Mesenchymal stem cell (in vitro differentiated cells and primary cell): ENCODE measurements at regions not wholly inside any gene's neighbourhood (a gene's known extent, or its start where the extent isn't known, plus 50 kb on each side); places are given as distances from the start of the nearest gene placed in this dataset.

Experiments
- DNase-seq: peaks from one replicate; pipeline ENCODE4 v3.0.0-alpha.2; 2013
- H2AFZ ChIP-seq: one replicate; pipeline ENCODE4 v1.6.1; 2013; ENCODE audit warnings: low read depth, mild to moderate bottlenecking, control low read depth, inconsistent platforms, low read length, moderate library complexity
- H2AK5ac ChIP-seq: 2 replicates; pipeline ENCODE4 v1.6.1; 2013; ENCODE audit warnings: low read length, moderate library complexity, mild to moderate bottlenecking, inconsistent platforms; ENCODE audit not compliant: severe bottlenecking
- H2BK120ac ChIP-seq: one replicate; pipeline ENCODE4 v1.6.1; 2013; ENCODE audit warnings: low read depth, mild to moderate bottlenecking, inconsistent platforms, low read length, moderate library complexity
- H2BK12ac ChIP-seq, 2 experiments: one replicate each; pipeline ENCODE4 v1.6.1; 2013; ENCODE audit warnings: inconsistent platforms in 2 of 2, low read length in 2 of 2, mild to moderate bottlenecking in 2 of 2, moderate library complexity in 2 of 2, control low read depth in 1 of 2
- H2BK15ac ChIP-seq: one replicate; pipeline ENCODE4 v1.6.1; 2013; ENCODE audit warnings: mild to moderate bottlenecking, low read depth, inconsistent platforms; ENCODE audit not compliant: poor library complexity, severe bottlenecking
- H2BK5ac ChIP-seq: 2 replicates; pipeline ENCODE4 v1.6.1; 2013; ENCODE audit warnings: low read depth, mild to moderate bottlenecking, low read length, control low read depth, inconsistent platforms; ENCODE audit not compliant: poor library complexity, severe bottlenecking
- H3K14ac ChIP-seq, 2 experiments: one replicate each; pipeline ENCODE4 v1.6.1; 2013; ENCODE audit warnings: inconsistent platforms in 2 of 2, low read length in 2 of 2, control low read depth in 1 of 2, mild to moderate bottlenecking in 1 of 2, moderate library complexity in 1 of 2
- H3K18ac ChIP-seq, 2 experiments: one replicate each; pipeline ENCODE4 v1.6.1; 2013; ENCODE audit warnings: inconsistent platforms in 2 of 2, low read length in 2 of 2, control low read depth in 1 of 2, low read depth in 1 of 2, mild to moderate bottlenecking in 1 of 2
- H3K23ac ChIP-seq, 2 experiments: one replicate each; pipeline ENCODE4 v1.6.1; 2013; ENCODE audit warnings: inconsistent platforms in 2 of 2, low read length in 2 of 2, mild to moderate bottlenecking in 2 of 2, moderate library complexity in 2 of 2, control low read depth in 1 of 2
- H3K27ac ChIP-seq: 2 replicates; pipeline ENCODE4 v1.5.1; 2013; ENCODE audit warnings: mild to moderate bottlenecking, moderate library complexity, low read length, control low read depth, inconsistent platforms; ENCODE audit not compliant: poor library complexity, severe bottlenecking
- H3K27me3 ChIP-seq, 2 experiments: 2 replicates each; pipeline versions ENCODE4 v1.6.1 to v1.7.0; 2013; ENCODE audit warnings: low read length in 2 of 2, mild to moderate bottlenecking in 2 of 2, moderate library complexity in 2 of 2, control low read depth in 1 of 2, inconsistent platforms in 1 of 2; ENCODE audit not compliant: control insufficient read depth in 1 of 2, insufficient read depth in 1 of 2
- H3K36me3 ChIP-seq, 2 experiments: 2 replicates each; pipeline versions ENCODE4 v1.6.1 to v1.7.0; 2013; ENCODE audit warnings: low read length in 2 of 2, control low read depth in 1 of 2, inconsistent platforms in 1 of 2, low read depth in 1 of 2, mild to moderate bottlenecking in 1 of 2; ENCODE audit not compliant: insufficient read depth in 2 of 2, control insufficient read depth in 1 of 2
- H3K4ac ChIP-seq, 2 experiments: one replicate each; pipeline ENCODE4 v1.6.1; 2013; ENCODE audit warnings: inconsistent platforms in 2 of 2, low read length in 2 of 2, mild to moderate bottlenecking in 2 of 2, moderate library complexity in 2 of 2, control low read depth in 1 of 2, low read depth in 1 of 2
- H3K4me1 ChIP-seq: 2 replicates; pipeline ENCODE4 v1.6.1; 2013; ENCODE audit warnings: low read depth, low read length, control low read depth; ENCODE audit not compliant: control insufficient read depth, insufficient read depth
- H3K4me2 ChIP-seq: 2 replicates; pipeline ENCODE4 v1.6.1; 2013; ENCODE audit warnings: low read length, mild to moderate bottlenecking, inconsistent platforms; ENCODE audit not compliant: poor library complexity, severe bottlenecking
- H3K4me3 ChIP-seq, 2 experiments: 2 replicates each; pipeline versions ENCODE4 v1.5.1 to v1.7.0; 2013; ENCODE audit warnings: low read length in 2 of 2, mild to moderate bottlenecking in 2 of 2, control low read depth in 1 of 2, low read depth in 1 of 2; ENCODE audit not compliant: insufficient read depth in 1 of 2
- H3K79me1 ChIP-seq: replicated peaks from 2 replicates; pipeline ENCODE4 v1.6.1; 2013; ENCODE audit warnings: mild to moderate bottlenecking, control low read depth, low read length, inconsistent platforms; ENCODE audit not compliant: poor library complexity, severe bottlenecking
- H3K9ac ChIP-seq: 2 replicates; pipeline ENCODE4 v1.7.0; 2013; ENCODE audit warnings: mild to moderate bottlenecking, low read length, moderate library complexity
- H3K9me3 ChIP-seq: 2 replicates; pipeline ENCODE4 v1.7.0; 2013; ENCODE audit warnings: mild to moderate bottlenecking, low read length; ENCODE audit not compliant: control insufficient read depth
- H4K8ac ChIP-seq: one replicate; pipeline ENCODE4 v1.6.1; 2013; ENCODE audit warnings: inconsistent platforms, mild to moderate bottlenecking, low read length, moderate library complexity
- H4K91ac ChIP-seq: one replicate; pipeline ENCODE4 v1.6.1; 2013; ENCODE audit warnings: mild to moderate bottlenecking, low read length, inconsistent platforms
- WGBS: methylation state at CpG from one replicate; pipeline ENCODE4 v1.1.7; 2013; ENCODE audit warnings: mixed read lengths; 5-methylcytosine and 5-hydroxymethylcytosine counted together

- Histone ChIP-seq H3K4me2 (no peak overlapping the region), H2BK120ac (no peak overlapping the region), H3K27ac (no peak overlapping the region), H2AFZ (no peak overlapping the region), H3K36me3 (no peaks in the 10 kb centered on the region), H3K23ac (no peak overlapping the region), H3K9me3 (no peaks in the 10 kb centered on the region), H3K4ac (no peak overlapping the region), H4K8ac (no peak overlapping the region), H3K79me1 (no peaks in the 10 kb centered on the region), H3K27me3 (no peaks in the 10 kb centered on the region), H2BK5ac (no peak overlapping the region), H3K14ac (no peak overlapping the region), H3K9ac (no peak overlapping the region), H3K4me3 (no peak overlapping the region), H3K18ac (no peak overlapping the region), H2AK5ac (no peak overlapping the region), H4K91ac (no peak overlapping the region), H2BK15ac (no peak overlapping the region), H3K4me1 (no peaks in the 10 kb centered on the region), H2BK12ac (no peak overlapping the region)
- 81% methylated on average over 2 of the region's 2 CpGs for WGBS
- DNase-seq, result no peak
Observed at GRCh38 chr15:91514147-91514546, 339.4 kb upstream of the SLCO3A1 start.

GRCh38 chr15:91515188-91515754 is 338.2 kb upstream of the SLCO3A1 start:
- Histone ChIP-seq H3K4me3 (no peak overlapping the region), H2BK5ac (no peak overlapping the region), H3K4me2 (no peak overlapping the region), H2BK120ac (no peak overlapping the region), H4K8ac (no peak overlapping the region), H2BK12ac (no peak overlapping the region), H2AFZ (no peak overlapping the region), H3K27me3 (no peaks in the 10 kb centered on the region), H2AK5ac (no peak overlapping the region), H2BK15ac (no peak overlapping the region), H3K9ac (no peak overlapping the region), H3K4ac (no peak overlapping the region), H3K18ac (no peak overlapping the region), H3K36me3 (no peaks in the 10 kb centered on the region), H4K91ac (no peak overlapping the region), H3K9me3 (no peaks in the 10 kb centered on the region), H3K14ac (no peak overlapping the region), H3K79me1 (no peaks in the 10 kb centered on the region), H3K4me1 (no peaks in the 10 kb centered on the region), H3K27ac (no peak overlapping the region), H3K23ac (no peak overlapping the region)
- 50% methylated on average over 4 of the region's 5 CpGs for WGBS
- DNase-seq, result no peak

GRCh38 chr15:91516866-91517265 is 336.6 kb upstream of the SLCO3A1 start:
- Histone ChIP-seq H3K4me2 (no peak overlapping the region), H2BK15ac (no peak overlapping the region)
- WGBS, result 61% methylated on average over 1 of the region's 2 CpGs

GRCh38 chr15:91517491-91518200 is 335.9 kb upstream of the SLCO3A1 start:
- no peak overlapping the region for H2AFZ ChIP-seq
- H3K9me3 ChIP-seq, result no peaks in the 10 kb centered on the region
- 100% methylated on average over 1 of the region's 4 CpGs for WGBS
- H4K91ac ChIP-seq, result no peak overlapping the region
- peaks cover 3% of the 10 kb centered on the region for H3K4me1 ChIP-seq
- H3K4me3 ChIP-seq, result no peak overlapping the region
- no peak for DNase-seq
- no peaks in the 10 kb centered on the region for H3K36me3 ChIP-seq
- H3K79me1 ChIP-seq, result no peaks in the 10 kb centered on the region
- H4K8ac ChIP-seq, result no peak overlapping the region
- H3K27ac ChIP-seq, result no peak overlapping the region
- no peak overlapping the region for H3K14ac ChIP-seq
- no peak overlapping the region for H2BK5ac ChIP-seq
- H3K23ac ChIP-seq, result no peak overlapping the region
- no peak overlapping the region for H2BK120ac ChIP-seq
- no peak overlapping the region for H2BK15ac ChIP-seq
- no peak overlapping the region for H3K4ac ChIP-seq
- no peaks in the 10 kb centered on the region for H3K27me3 ChIP-seq
- no peak overlapping the region for H3K4me2 ChIP-seq
- H2AK5ac ChIP-seq, result no peak overlapping the region
- no peak overlapping the region for H2BK12ac ChIP-seq
- no peak overlapping the region for H3K18ac ChIP-seq
- H3K9ac ChIP-seq, result peak overlapping the region; percentile 5

More at GRCh38 chr15:91516866-91517265, 336.6 kb upstream of the SLCO3A1 start:
- Histone ChIP-seq H3K9ac (no peak overlapping the region), H3K4ac (no peak overlapping the region), H2BK120ac (no peak overlapping the region), H3K79me1 (no peaks in the 10 kb centered on the region), H3K4me3 (no peak overlapping the region), H3K18ac (no peak overlapping the region), H2AFZ (no peak overlapping the region), H3K14ac (no peak overlapping the region), H2AK5ac (no peak overlapping the region), H3K27ac (no peak overlapping the region), H2BK12ac (no peak overlapping the region), H3K36me3 (no peaks in the 10 kb centered on the region), H3K4me1 (peaks cover 3% of the 10 kb centered on the region), H3K27me3 (no peaks in the 10 kb centered on the region), H4K8ac (no peak overlapping the region), H2BK5ac (no peak overlapping the region), H4K91ac (no peak overlapping the region), H3K23ac (no peak overlapping the region), H3K9me3 (no peaks in the 10 kb centered on the region)
- no peak for DNase-seq
